Duodenal mucosa (tissue), 2 donors: ENCODE measurements at regions not wholly inside any gene's neighbourhood (a gene's known extent, or its start where the extent isn't known, plus 50 kb on each side); places are given as distances from the start of the nearest gene placed in this dataset.

Experiments
- H3K27ac ChIP-seq: one replicate; pipeline ENCODE4 v1.7.0; 2013; ENCODE audit warnings: low read depth, low read length
- H3K27me3 ChIP-seq, 2 donors: one replicate each; pipeline ENCODE4 v1.7.0; 2013; ENCODE audit warnings: low read length in 2 of 2, control low read depth in 1 of 2; ENCODE audit not compliant: insufficient read depth in 2 of 2, control insufficient read depth in 1 of 2
- H3K36me3 ChIP-seq, 2 donors: one replicate each; pipeline ENCODE4 v1.7.0; 2013; ENCODE audit warnings: low read length in 2 of 2, control low read depth in 1 of 2; ENCODE audit not compliant: insufficient read depth in 2 of 2, control insufficient read depth in 1 of 2
- H3K4me1 ChIP-seq, 2 donors: one replicate each; pipeline ENCODE4 v1.7.0; 2013; ENCODE audit warnings: low read length in 2 of 2, control low read depth in 1 of 2; ENCODE audit not compliant: insufficient read depth in 2 of 2, control insufficient read depth in 1 of 2
- H3K4me3 ChIP-seq, 2 donors: one replicate each; pipeline ENCODE4 v1.7.0; 2013; ENCODE audit warnings: low read length in 2 of 2, low read depth in 1 of 2
- H3K9ac ChIP-seq, 2 donors: one replicate each; pipeline ENCODE4 v1.7.0; 2013; ENCODE audit warnings: low read length in 2 of 2, low read depth in 1 of 2
- H3K9me3 ChIP-seq, 2 donors: one replicate each; pipeline ENCODE4 v1.7.0; 2013; ENCODE audit warnings: low read length in 2 of 2, control low read depth in 1 of 2; ENCODE audit not compliant: control insufficient read depth in 1 of 2

GRCh38 chr2:107436281-107436680 lies 390.4 kb upstream of the RGPD4 start:
- Histone ChIP-seq H3K36me3 (no peaks in the 10 kb centered on the region), H3K4me1 (no peaks in the 10 kb centered on the region), H3K4me3 (no peak overlapping the region), H3K9me3 (no peaks in the 10 kb centered on the region), H3K9ac (no peak overlapping the region), H3K27ac (no peak overlapping the region), H3K27me3 (no peaks in the 10 kb centered on the region)

- Histone ChIP-seq H3K27me3 (no peaks in the 10 kb centered on the region), H3K36me3 (no peaks in the 10 kb centered on the region), H3K27ac (no peak overlapping the region), H3K9me3 (no peaks in the 10 kb centered on the region), H3K9ac (no peak overlapping the region), H3K4me3 (no peak overlapping the region), H3K4me1 (no peaks in the 10 kb centered on the region)
Measured at GRCh38 chr2:107437265-107437664, 389.4 kb upstream of the RGPD4 start.

GRCh38 chr2:107437807-107438206 lies 388.9 kb upstream of the RGPD4 start:
- Histone ChIP-seq H3K4me3 (no peak overlapping the region), H3K9me3 (no peaks in the 10 kb centered on the region), H3K4me1 (no peaks in the 10 kb centered on the region), H3K27ac (no peak overlapping the region), H3K9ac (no peak overlapping the region), H3K36me3 (no peaks in the 10 kb centered on the region), H3K27me3 (no peaks in the 10 kb centered on the region)

- Histone ChIP-seq H3K4me1 (no peaks in the 10 kb centered on the region), H3K27ac (no peak overlapping the region), H3K36me3 (no peaks in the 10 kb centered on the region), H3K27me3 (no peaks in the 10 kb centered on the region), H3K9ac (no peak overlapping the region), H3K9me3 (no peaks in the 10 kb centered on the region), H3K4me3 (no peak overlapping the region)
Measured at GRCh38 chr2:107448160-107448559, 378.5 kb upstream of the RGPD4 start.

GRCh38 chr2:107461301-107461700 lies 365.4 kb upstream of the RGPD4 start:
- Histone ChIP-seq H3K27me3 (no peaks in the 10 kb centered on the region), H3K4me3 (no peak overlapping the region), H3K36me3 (no peaks in the 10 kb centered on the region), H3K4me1 (no peaks in the 10 kb centered on the region), H3K9ac (no peak overlapping the region), H3K9me3 (no peaks in the 10 kb centered on the region), H3K27ac (no peak overlapping the region)

- no peaks in the 10 kb centered on the region for H3K36me3 ChIP-seq
Measured at GRCh38 chr2:107462181-107462580, 364.5 kb upstream of the RGPD4 start.

GRCh38 chr2:107466241-107466640 lies 360.5 kb upstream of the RGPD4 start:
- H3K27ac ChIP-seq = no peak overlapping the region
- H3K4me1 ChIP-seq = no peaks in the 10 kb centered on the region
- H3K36me3 ChIP-seq = no peaks in the 10 kb centered on the region
- H3K27me3 ChIP-seq = no peaks in the 10 kb centered on the region
- H3K9ac ChIP-seq = no peak overlapping the region
- no peaks in the 10 kb centered on the region for H3K9me3 ChIP-seq
- no peak overlapping the region for H3K4me3 ChIP-seq

More at GRCh38 chr2:107462181-107462580, 364.5 kb upstream of the RGPD4 start:
- Histone ChIP-seq H3K9ac (no peak overlapping the region), H3K4me3 (no peak overlapping the region), H3K9me3 (no peaks in the 10 kb centered on the region), H3K27ac (no peak overlapping the region), H3K27me3 (no peaks in the 10 kb centered on the region), H3K4me1 (no peaks in the 10 kb centered on the region)

- Histone ChIP-seq H3K36me3 (no peaks in the 10 kb centered on the region), H3K9me3 (no peaks in the 10 kb centered on the region), H3K9ac (no peak overlapping the region), H3K27me3 (no peaks in the 10 kb centered on the region), H3K4me3 (no peak overlapping the region), H3K4me1 (no peaks in the 10 kb centered on the region), H3K27ac (no peak overlapping the region)
Measured at GRCh38 chr2:107466984-107467773, 359.5 kb upstream of the RGPD4 start.

- Histone ChIP-seq H3K36me3 (no peaks in the 10 kb centered on the region), H3K4me1 (no peaks in the 10 kb centered on the region), H3K27me3 (no peaks in the 10 kb centered on the region), H3K27ac (no peak overlapping the region), H3K9me3 (no peaks in the 10 kb centered on the region), H3K4me3 (no peak overlapping the region), H3K9ac (no peak overlapping the region)
Measured at GRCh38 chr2:107469437-107469995, 357.2 kb upstream of the RGPD4 start.

GRCh38 chr2:107473150-107473549 lies 353.5 kb upstream of the RGPD4 start:
- H3K27me3 ChIP-seq = no peaks in the 10 kb centered on the region
- H3K4me3 ChIP-seq = no peak overlapping the region
- H3K9me3 ChIP-seq = peaks cover 0 to 2% of the 10 kb centered on the region in 2 donors
- no peak overlapping the region for H3K9ac ChIP-seq
- H3K4me1 ChIP-seq = no peaks in the 10 kb centered on the region
- no peaks in the 10 kb centered on the region for H3K36me3 ChIP-seq
- no peak overlapping the region for H3K27ac ChIP-seq
